Activated CD8-positive, alpha-beta T cell treated with anti-CD3 and anti-CD28 coated beads, Interleukin-2, amount 10 ng/mL, durations not matched to agents 7 days and 5 days (primary cell): ENCODE measurements at regions not wholly inside any gene's neighbourhood (a gene's known extent, or its start where the extent isn't known, plus 50 kb on each side); places are given as distances from the start of the nearest gene placed in this dataset.
"Not testable (repeated sequence)": the region's sequence is repeated elsewhere in the genome, so short reads cannot be mapped to it uniquely, and the experiment has no call there.

Experiments used
- ATAC-seq: fragments of 150-1000 bp; cut with Tn5 transposase; one replicate; pipeline ENCODE4 v1.10.0; 2021; ENCODE audit warnings: moderate library complexity
- CTCF ChIA-PET: fragments of 350-600 bp; sonication (Branson Sonifier 250); formaldehyde crosslinking; loops from one replicate; lab custom pipeline; 2021; ENCODE audit warnings: antibody characterized with exemption; lab: Charles Lee
- POLR2A ChIA-PET: fragments of 350-600 bp; sonication (Branson Sonifier 250); formaldehyde crosslinking; loops from one replicate; lab custom pipeline; 2021; ENCODE audit warnings: antibody characterized with exemption; lab: Charles Lee
- DNase-seq: peaks from one replicate; pipeline ENCODE4 v3.0.0-alpha.2; 2020
- H3K27ac Mint-ChIP-seq: one replicate; pipeline ENCODE4 v1.8.0; 2021; ENCODE audit warnings: mild to moderate bottlenecking, mixed read lengths
- H3K27me3 Mint-ChIP-seq: one replicate; pipeline ENCODE4 v1.8.0; 2021; ENCODE audit warnings: low read depth, mixed read lengths
- H3K36me3 Mint-ChIP-seq: one replicate; pipeline ENCODE4 v1.8.0; 2021; ENCODE audit warnings: low read depth, mixed read lengths
- H3K4me1 Mint-ChIP-seq: one replicate; pipeline ENCODE4 v1.8.0; 2021; ENCODE audit warnings: low read depth, mixed read lengths
- H3K4me3 Mint-ChIP-seq: one replicate; pipeline ENCODE4 v1.8.0; 2021; ENCODE audit warnings: mild to moderate bottlenecking, mixed read lengths
- H3K9me3 Mint-ChIP-seq: one replicate; pipeline ENCODE4 v1.8.0; 2022; ENCODE audit warnings: mixed read lengths; ENCODE audit not compliant: insufficient read depth

GRCh38 chr21:14903172-14903865, 161.5 kb downstream of the NRIP1 start:
- Mint-ChIP-seq H3K36me3 (no peaks in the 10 kb centered on the region), H3K4me3 (no peak overlapping the region), H3K27me3 (peaks cover 2% of the 10 kb centered on the region), H3K4me1 (peaks cover 9% of the 10 kb centered on the region), H3K9me3 (peaks cover 2% of the 10 kb centered on the region), H3K27ac (no peak overlapping the region)
- ChIA-PET POLR2A (no interaction called here), CTCF (no interaction called here)
- no peak for DNase-seq
- ATAC-seq: no peak

GRCh38 chr21:14901482-14901958, 163.3 kb downstream of the NRIP1 start:
- H3K9me3 Mint-ChIP-seq: peaks cover 2% of the 10 kb centered on the region
- no peaks in the 10 kb centered on the region for H3K27me3 Mint-ChIP-seq
- H3K4me1 Mint-ChIP-seq: peaks cover 9% of the 10 kb centered on the region
- CTCF ChIA-PET: no interaction called here
- no peak overlapping the region for H3K27ac Mint-ChIP-seq
- DNase-seq: no peak
- no peaks in the 10 kb centered on the region for H3K36me3 Mint-ChIP-seq
- no peak for ATAC-seq
- POLR2A ChIA-PET: no interaction called here
- no peak overlapping the region for H3K4me3 Mint-ChIP-seq

- CTCF ChIA-PET: no interaction called here
Measured at GRCh38 chr21:14900611-14901010, 164.2 kb downstream of the NRIP1 start.

GRCh38 chr21:14900058-14900457, 164.7 kb downstream of the NRIP1 start:
- CTCF ChIA-PET: no interaction called here
- no peak overlapping the region for H3K27ac Mint-ChIP-seq
- no peak for ATAC-seq
- peaks cover 2% of the 10 kb centered on the region for H3K9me3 Mint-ChIP-seq
- H3K4me3 Mint-ChIP-seq: no peak overlapping the region
- POLR2A ChIA-PET: no interaction called here
- peaks cover 9% of the 10 kb centered on the region for H3K4me1 Mint-ChIP-seq
- H3K27me3 Mint-ChIP-seq: no peaks in the 10 kb centered on the region
- no peaks in the 10 kb centered on the region for H3K36me3 Mint-ChIP-seq
- DNase-seq: no peak

More at GRCh38 chr21:14900611-14901010, 164.2 kb downstream of the NRIP1 start:
- Mint-ChIP-seq H3K27ac (no peak overlapping the region), H3K27me3 (no peaks in the 10 kb centered on the region), H3K4me1 (peaks cover 9% of the 10 kb centered on the region), H3K4me3 (no peak overlapping the region), H3K36me3 (no peaks in the 10 kb centered on the region), H3K9me3 (peaks cover 2% of the 10 kb centered on the region)
- DNase-seq: no peak
- no peak for ATAC-seq
- POLR2A ChIA-PET: no interaction called here

GRCh38 chr21:14895792-14896191, 169.0 kb downstream of the NRIP1 start:
- H3K36me3 Mint-ChIP-seq: no peaks in the 10 kb centered on the region
- POLR2A ChIA-PET: no interaction called here

GRCh38 chr21:14890141-14890540, 174.7 kb downstream of the NRIP1 start:
- no peak for DNase-seq
- Mint-ChIP-seq H3K27me3 (no peaks in the 10 kb centered on the region), H3K27ac (no peak overlapping the region), H3K4me1 (no peaks in the 10 kb centered on the region), H3K36me3 (no peaks in the 10 kb centered on the region), H3K4me3 (no peak overlapping the region), H3K9me3 (no peaks in the 10 kb centered on the region)
- no peak for ATAC-seq
- ChIA-PET POLR2A (no interaction called here), CTCF (interaction anchor here (1.7 to 1.8 kb wide), 2 partner anchors 11 to 117 kb away, joined by 3 to 6 read pairs; no protein-coding TSS in a partner anchor)

More at GRCh38 chr21:14895792-14896191, 169.0 kb downstream of the NRIP1 start:
- ATAC-seq (no peak), DNase-seq (no peak)
- Mint-ChIP-seq H3K4me1 (peaks cover 1% of the 10 kb centered on the region), H3K4me3 (no peak overlapping the region), H3K27me3 (no peaks in the 10 kb centered on the region), H3K9me3 (no peaks in the 10 kb centered on the region), H3K27ac (no peak overlapping the region)
- CTCF ChIA-PET: no interaction called here

GRCh38 chr21:14889080-14889810, 175.6 kb downstream of the NRIP1 start:
- CTCF ChIA-PET: interaction anchor here (0.9 to 1.8 kb wide), 3 partner anchors 10 to 118 kb away, joined by 3 to 6 read pairs (median 3); no protein-coding TSS in a partner anchor
- Mint-ChIP-seq H3K4me3 (no peak overlapping the region), H3K27ac (no peak overlapping the region), H3K36me3 (no peaks in the 10 kb centered on the region), H3K27me3 (no peaks in the 10 kb centered on the region), H3K9me3 (no peaks in the 10 kb centered on the region), H3K4me1 (no peaks in the 10 kb centered on the region)
- POLR2A ChIA-PET: no interaction called here
- DNase-seq (no peak), ATAC-seq (no peak)

- H3K36me3 Mint-ChIP-seq: no peaks in the 10 kb centered on the region
- ChIA-PET CTCF (no interaction called here), POLR2A (no interaction called here)
- no peak for ATAC-seq
- H3K27ac Mint-ChIP-seq: no peak overlapping the region
- no peaks in the 10 kb centered on the region for H3K27me3 Mint-ChIP-seq
- DNase-seq: no peak
- no peak overlapping the region for H3K4me3 Mint-ChIP-seq
- no peaks in the 10 kb centered on the region for H3K9me3 Mint-ChIP-seq
- H3K4me1 Mint-ChIP-seq: peaks cover 1% of the 10 kb centered on the region
Measured at GRCh38 chr21:14888202-14888601, 176.6 kb downstream of the NRIP1 start.

GRCh38 chr21:14886001-14886400, 178.8 kb downstream of the NRIP1 start:
- no peaks in the 10 kb centered on the region for H3K9me3 Mint-ChIP-seq

GRCh38 chr21:14883351-14883750, 181.4 kb downstream of the NRIP1 start:
- Mint-ChIP-seq H3K27ac (no peak overlapping the region), H3K36me3 (no peaks in the 10 kb centered on the region), H3K9me3 (no peaks in the 10 kb centered on the region), H3K4me1 (peaks cover 4% of the 10 kb centered on the region), H3K27me3 (no peaks in the 10 kb centered on the region), H3K4me3 (no peak overlapping the region)
- DNase-seq (no peak), ATAC-seq (no peak)
- CTCF ChIA-PET: interaction anchor here (0.9 kb wide), 1 partner anchor 483 kb away, joined by 3 read pairs; no protein-coding TSS in a partner anchor
- POLR2A ChIA-PET: interaction anchor here (0.7 kb wide), 1 partner anchor 553 kb away, joined by 3 read pairs; no protein-coding TSS in a partner anchor

More at GRCh38 chr21:14886001-14886400, 178.8 kb downstream of the NRIP1 start:
- no peak overlapping the region for H3K4me3 Mint-ChIP-seq
- H3K36me3 Mint-ChIP-seq: no peaks in the 10 kb centered on the region
- no peak overlapping the region for H3K27ac Mint-ChIP-seq
- H3K27me3 Mint-ChIP-seq: no peaks in the 10 kb centered on the region
- ChIA-PET CTCF (no interaction called here), POLR2A (no interaction called here)
- H3K4me1 Mint-ChIP-seq: peaks cover 4% of the 10 kb centered on the region
- ATAC-seq: no peak
- no peak for DNase-seq

- H3K36me3 Mint-ChIP-seq, H3K9me3 Mint-ChIP-seq, H3K27ac Mint-ChIP-seq, DNase-seq, H3K4me1 Mint-ChIP-seq, CTCF ChIA-PET, ATAC-seq, H3K27me3 Mint-ChIP-seq, H3K4me3 Mint-ChIP-seq, POLR2A ChIA-PET: not testable (repeated sequence)
Measured at GRCh38 chr21:14882545-14882944, 182.3 kb downstream of the NRIP1 start.
